K562 (cell line): ENCODE measurements at regions not wholly inside any gene's neighbourhood (a gene's known extent, or its start where the extent isn't known, plus 50 kb on each side); places are given as distances from the start of the nearest gene placed in this dataset.

Source experiments
- ATAC-seq: fragments of 200-7000 bp; cut with Tn5 transposase; 3 replicates; pipeline ENCODE4 v1.9.1; 2020; ENCODE audit warnings: moderate library complexity
- BruUV-seq: library from RNA; stranded (reverse); fragments of 400-500 nt; replicated peaks from 2 replicates; lab custom pipeline; 2021; lab: Mats Ljungman, UMichigan
- CTCF ChIA-PET: fragments of 300-600 bp; formaldehyde crosslinking; extraction: SDS; loops from one replicate; lab custom pipeline; 2021; ENCODE audit warnings: low intra/inter-chr PET ratio; lab: Yijun Ruan, JAX
- POLR2A ChIA-PET: fragments of 300-600, 350-650 bp; sonication (Branson Sonifier 250); formaldehyde crosslinking; extraction: SDS; loops from one replicate; lab custom pipeline; 2021; ENCODE audit warnings: antibody characterized with exemption, inconsistent platforms; lab: Yijun Ruan, JAX
- DNase-seq, 4 experiments: peaks; one replicate each; pipeline versions ENCODE4 v3.0.0 to v3.0.0-alpha.2; 2011 to 2018; ENCODE audit warnings: low spot score in 3 of 4, mixed read lengths in 3 of 4; ENCODE audit errors: extremely low read depth in 1 of 4
- FAIRE-seq: peaks from 2 replicates; lab custom pipeline; 2011; peaks lifted over from hg19 to GRCh38; lab: Jason Lieb, UNC
- H2AFZ ChIP-seq: 2 replicates; pipeline ENCODE4 v1.6.0; 2011; ENCODE audit warnings: low read depth, low read length, control low read depth, inconsistent platforms
- H3K27ac ChIP-seq: fragments of 200-600 bp; 3 replicates; pipeline ENCODE4 v1.8.0; 2011; ENCODE audit warnings: low read depth, mild to moderate bottlenecking, control low read depth, inconsistent platforms, low read length, moderate library complexity, mixed read lengths; ENCODE audit errors: extremely low read depth
- H3K27me3 ChIP-seq, 2 experiments: fragments of 300-600 bp in 1 of 2; 2 replicates in 1 of 2; 3 replicates in 1 of 2; pipeline versions ENCODE4 v1.6.0 to v1.8.0; 2011; ENCODE audit warnings: inconsistent platforms in 2 of 2, low read length in 2 of 2, mild to moderate bottlenecking in 1 of 2, mixed read lengths in 1 of 2, moderate library complexity in 1 of 2; ENCODE audit not compliant: control insufficient read depth in 2 of 2, insufficient read depth in 2 of 2
- H3K36me3 ChIP-seq: fragments of 300-600 bp; 3 replicates; pipeline ENCODE4 v1.8.0; 2011; ENCODE audit warnings: mild to moderate bottlenecking, low read length, inconsistent platforms; ENCODE audit not compliant: control insufficient read depth, insufficient read depth
- H3K4me1 ChIP-seq, 2 experiments: fragments of 200-600 bp in 1 of 2; replicated peaks in 1 of 2; 2 replicates in 1 of 2; 3 replicates in 1 of 2; pipeline versions ENCODE4 v1.5.1 to v1.8.0; 2011; ENCODE audit warnings: inconsistent platforms in 2 of 2, low read length in 2 of 2, mild to moderate bottlenecking in 1 of 2, mixed read lengths in 1 of 2, moderate library complexity in 1 of 2; ENCODE audit not compliant: control insufficient read depth in 2 of 2, insufficient read depth in 2 of 2
- H3K4me2 ChIP-seq: 2 replicates; pipeline ENCODE4 v1.6.1; 2011; ENCODE audit warnings: low read length, control low read depth, inconsistent platforms, mixed read lengths; ENCODE audit not compliant: insufficient read depth
- H3K4me3 ChIP-seq: fragments of 200-600 bp; sonication (generic), shearing (Covaris generic); 2 replicates; pipeline ENCODE4 v1.5.1; 2016; ENCODE audit warnings: control low read depth, inconsistent platforms
- H3K79me2 ChIP-seq: fragments of 200-600 bp; 3 replicates; pipeline ENCODE4 v1.8.0; 2011; ENCODE audit warnings: low read length, inconsistent platforms; ENCODE audit not compliant: control insufficient read depth, insufficient read depth
- H3K9ac ChIP-seq, 2 experiments: 2 replicates each; pipeline versions ENCODE4 v1.6.0 to v1.6.1; 2011; ENCODE audit warnings: low read depth in 2 of 2, low read length in 2 of 2, control low read depth in 1 of 2, inconsistent platforms in 1 of 2, mild to moderate bottlenecking in 1 of 2, mixed read lengths in 1 of 2; ENCODE audit not compliant: insufficient read depth in 1 of 2
- H3K9me1 ChIP-seq: one replicate; pipeline ENCODE4 v1.6.0; 2011; ENCODE audit warnings: inconsistent platforms, mild to moderate bottlenecking, low read length, moderate library complexity; ENCODE audit not compliant: control insufficient read depth, insufficient read depth
- H3K9me3 ChIP-seq: replicated peaks from 2 replicates; pipeline ENCODE4 v1.5.1; 2011; ENCODE audit warnings: low read depth, low read length, inconsistent platforms; ENCODE audit not compliant: control insufficient read depth, insufficient read depth
- H4K20me1 ChIP-seq: replicated peaks from 2 replicates; pipeline ENCODE4 v1.6.1; 2011; ENCODE audit warnings: low read length, inconsistent platforms, mixed read lengths; ENCODE audit not compliant: control insufficient read depth, insufficient read depth
- BRF1 ChIP-seq: IDR thresholded peaks from 3 replicates; pipeline ENCODE4 v1.6.1; 2011; ENCODE audit warnings: borderline replicate concordance, mild to moderate bottlenecking; ENCODE audit not compliant: insufficient read length; ENCODE audit errors: extremely low read depth
- FOXA3 ChIP-seq, 2 experiments: fragments of 450-650 bp in 1 of 2; sonication (generic) in 1 of 2; formaldehyde crosslinking; IDR thresholded peaks in 1 of 2; conservative IDR thresholded peaks in 1 of 2; 2 replicates each; pipeline versions ENCODE4 v1.4.0 to v1.8.0; 2020 to 2022; ENCODE audit warnings: mild to moderate bottlenecking in 2 of 2, missing genetic modification reagents in 1 of 2
- HMGN3 ChIP-seq: IDR thresholded peaks from 2 replicates; pipeline ENCODE4 v1.6.1; 2011; ENCODE audit warnings: borderline replicate concordance, low read depth, mild to moderate bottlenecking, mixed read lengths, low read length; ENCODE audit not compliant: insufficient read length; ENCODE audit errors: extremely low read depth
- NR2C1 ChIP-seq, 2 experiments: fragments of 450-650 bp; IDR thresholded peaks; 2 replicates each; pipeline ENCODE4 v1.6.1; 2017; ENCODE audit warnings: mild to moderate bottlenecking in 2 of 2, antibody characterized with exemption in 1 of 2, inconsistent platforms in 1 of 2, missing compliant biosample characterization in 1 of 2, missing genetic modification characterization in 1 of 2
- ZNF140 ChIP-seq: fragments of 250-450 bp; sonication (Bioruptor Pico); IDR thresholded peaks from 2 replicates; pipeline ENCODE4 v1.8.0; 2021; ENCODE audit warnings: moderate library complexity, mild to moderate bottlenecking, inconsistent platforms
- WGBS: fragments of 100-300 bp; shearing (Covaris generic); methylation state at CpG from one replicate; pipeline ENCODE4 v1.1.6; 2016; ENCODE audit warnings: low coverage, mixed read lengths; ENCODE audit not compliant: insufficient coverage; ENCODE audit errors: missing lambda C conversion rate; 5-methylcytosine and 5-hydroxymethylcytosine counted together
- in situ Hi-C: fragments of 300-500 bp; cut with MboI; formaldehyde crosslinking; loops from 4 replicates; pipeline ENCODE4 v1.15.0; 2018; ENCODE audit warnings: inconsistent platforms, mixed read lengths
- intact Hi-C: fragments of 100-400 bp; cut with micrococcal nuclease; formaldehyde crosslinking; loops from 2 replicates; pipeline ENCODE4 v1.14.2; 2022

- TF ChIP-seq BRF1 = no peak
- TF ChIP-seq FOXA3 (CRISPR knock-in tag; conservative IDR thresholded peaks at IDR 0.05 in 1 of 2, IDR thresholded peaks at IDR 0.05 in 1 of 2) = no peak
These were observed 705.7 kb upstream of the IGFBP3 start (continued) for GRCh38 chr7:46626691-46627310.

- FAIRE-seq (no peak), DNase-seq (no peak), ATAC-seq (no peak)
- Histone ChIP-seq H3K36me3 (no peaks in the 10 kb centered on the region), H3K27me3 (no peaks in the 10 kb centered on the region), H3K4me3 (no peak overlapping the region), H3K4me2 (no peak overlapping the region), H3K79me2 (no peaks in the 10 kb centered on the region), H3K9me3 (0 out of 2 replicates have a peak, but pooled peaks cover 4% of the 10 kb centered on the region), H3K27ac (no peak overlapping the region), H3K4me1 (no peaks in the 10 kb centered on the region), H4K20me1 (no peaks in the 10 kb centered on the region), H3K9ac (no peak overlapping the region), H3K9me1 (no peaks in the 10 kb centered on the region), H2AFZ (no peak overlapping the region)
- no peak for TF ChIP-seq NR2C1 (IDR thresholded peaks at IDR 0.05)
- no peak for TF ChIP-seq NR2C1 (tag; IDR thresholded peaks at IDR 0.05)
- TF ChIP-seq HMGN3 = no peak
- no peak for TF ChIP-seq ZNF140 (CRISPR knock-in tag)
- CTCF ChIA-PET = no interaction called here
- intact Hi-C loops = no loop called here
- POLR2A ChIA-PET = no interaction called here
- in situ Hi-C loops = no loop called here
- BruUV-seq = no TSS peak
- WGBS = 2% methylated on average over 4 of the region's 4 CpGs
These were observed 705.2 kb upstream of the IGFBP3 start for GRCh38 chr7:46626261-46626660.
